SK-N-SH (cell line): ENCODE measurements at regions not wholly inside any gene's neighbourhood (a gene's known extent, or its start where the extent isn't known, plus 50 kb on each side); places are given as distances from the start of the nearest gene placed in this dataset.

Experiments used
- ELF1 ChIP-seq: IDR thresholded peaks from 2 replicates; pipeline ENCODE4 v1.4.0; 2012
- FOXJ3 ChIP-seq: sonication (generic); formaldehyde crosslinking; IDR thresholded peaks from 2 replicates; pipeline ENCODE4 v1.5.1; 2020; ENCODE audit warnings: mild to moderate bottlenecking, missing genetic modification reagents
- RFX5 ChIP-seq: IDR thresholded peaks from 2 replicates; pipeline ENCODE4 v1.6.1; 2012; ENCODE audit warnings: mild to moderate bottlenecking, improper control_type of control experiment, low read length
- TCF12 ChIP-seq: IDR thresholded peaks from 2 replicates; pipeline ENCODE4 v1.4.0; 2012
- TF ChIP-seq, protein P1 (sequence below): fragments of 200-600 bp; sonication (generic); IDR thresholded peaks from 2 replicates; pipeline ENCODE4 v1.6.1; 2017; ENCODE audit warnings: antibody characterized with exemption, mild to moderate bottlenecking, moderate library complexity
- TF ChIP-seq, protein P2 (sequence below): IDR thresholded peaks from 2 replicates; pipeline ENCODE4 v1.4.0; 2012; ENCODE audit warnings: low read depth

DNA sequence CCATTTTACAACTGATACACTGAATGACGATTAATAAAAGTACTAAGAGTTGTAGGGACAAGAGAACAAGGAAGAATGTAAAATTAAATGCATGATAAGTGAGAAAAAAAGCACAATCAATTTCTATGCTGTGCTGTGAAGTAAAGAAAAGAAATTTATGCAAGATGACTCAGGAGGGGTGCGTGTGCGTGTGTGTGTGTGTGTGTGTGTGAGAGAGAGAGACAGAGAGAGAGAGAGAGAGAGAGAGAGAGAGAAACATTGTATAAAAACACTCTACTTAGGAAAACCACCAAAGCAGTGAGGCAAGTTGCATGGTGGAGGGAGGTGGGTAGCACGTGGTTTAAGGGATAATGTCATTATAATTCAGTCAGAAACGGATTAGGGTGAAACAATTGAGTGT lies 580.8 kb upstream of the ALCAM start:
- TF ChIP-seq, protein P1, sequence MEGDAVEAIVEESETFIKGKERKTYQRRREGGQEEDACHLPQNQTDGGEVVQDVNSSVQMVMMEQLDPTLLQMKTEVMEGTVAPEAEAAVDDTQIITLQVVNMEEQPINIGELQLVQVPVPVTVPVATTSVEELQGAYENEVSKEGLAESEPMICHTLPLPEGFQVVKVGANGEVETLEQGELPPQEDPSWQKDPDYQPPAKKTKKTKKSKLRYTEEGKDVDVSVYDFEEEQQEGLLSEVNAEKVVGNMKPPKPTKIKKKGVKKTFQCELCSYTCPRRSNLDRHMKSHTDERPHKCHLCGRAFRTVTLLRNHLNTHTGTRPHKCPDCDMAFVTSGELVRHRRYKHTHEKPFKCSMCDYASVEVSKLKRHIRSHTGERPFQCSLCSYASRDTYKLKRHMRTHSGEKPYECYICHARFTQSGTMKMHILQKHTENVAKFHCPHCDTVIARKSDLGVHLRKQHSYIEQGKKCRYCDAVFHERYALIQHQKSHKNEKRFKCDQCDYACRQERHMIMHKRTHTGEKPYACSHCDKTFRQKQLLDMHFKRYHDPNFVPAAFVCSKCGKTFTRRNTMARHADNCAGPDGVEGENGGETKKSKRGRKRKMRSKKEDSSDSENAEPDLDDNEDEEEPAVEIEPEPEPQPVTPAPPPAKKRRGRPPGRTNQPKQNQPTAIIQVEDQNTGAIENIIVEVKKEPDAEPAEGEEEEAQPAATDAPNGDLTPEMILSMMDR = no peak
- no peak for TF ChIP-seq RFX5
- no peak for TF ChIP-seq ELF1
- TF ChIP-seq, protein P2, sequence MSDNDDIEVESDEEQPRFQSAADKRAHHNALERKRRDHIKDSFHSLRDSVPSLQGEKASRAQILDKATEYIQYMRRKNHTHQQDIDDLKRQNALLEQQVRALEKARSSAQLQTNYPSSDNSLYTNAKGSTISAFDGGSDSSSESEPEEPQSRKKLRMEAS = no peak
- TF ChIP-seq FOXJ3 = no peak
- no peak for TF ChIP-seq TCF12
